NCI-H2196 treated with DMSO at 0.1 percent for 48 hours (cell line): ENCODE measurements at regions not wholly inside any gene's neighbourhood (a gene's known extent, or its start where the extent isn't known, plus 50 kb on each side); places are given as distances from the start of the nearest gene placed in this dataset.
"Not testable (repeated sequence)": the region's sequence is repeated elsewhere in the genome, so short reads cannot be mapped to it uniquely, and the experiment has no call there.

Experiments used
- DNase-seq: peaks from one replicate; lab custom pipeline; 2025; ENCODE audit not compliant: unreplicated experiment; lab: John Stamatoyannopoulos, UW

DNA sequence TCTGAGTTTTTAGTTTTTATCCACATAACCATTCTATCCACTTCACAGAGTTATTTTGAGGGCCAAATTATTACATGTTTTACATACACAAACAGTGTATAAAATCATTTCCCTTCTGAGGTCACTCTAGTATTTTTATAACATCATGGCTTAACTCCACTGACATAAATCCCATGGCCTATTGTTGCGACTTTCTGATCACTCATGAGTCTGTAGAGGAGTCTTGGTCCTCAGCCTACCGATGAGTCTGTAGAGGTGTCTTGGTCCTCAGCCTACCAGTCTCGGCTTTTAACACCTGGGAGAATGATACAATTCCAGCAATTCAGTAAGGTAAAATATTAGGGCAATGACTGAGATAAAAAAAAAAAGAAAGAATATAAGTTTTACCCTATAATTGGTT is 483.7 kb downstream of the USP25 start:
- DNase-seq = no peak

DNA sequence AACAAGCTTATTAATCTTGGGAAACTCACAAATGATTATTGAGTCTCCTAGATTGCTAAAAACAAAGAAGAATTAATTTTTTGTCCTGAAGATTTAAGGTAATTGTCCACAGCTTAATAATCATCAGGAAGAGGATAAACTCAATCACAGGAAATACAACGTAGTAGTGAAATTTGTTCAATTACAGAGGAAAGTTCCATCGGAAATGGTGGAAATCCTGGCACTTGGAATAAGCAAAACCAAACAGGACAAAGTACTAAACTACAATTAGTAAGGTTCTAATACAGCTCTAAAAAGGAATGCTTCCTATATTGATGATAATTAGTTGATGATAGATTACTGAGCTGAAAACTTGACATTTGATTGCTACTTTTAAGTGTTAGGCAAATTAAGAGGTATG is 485.4 kb downstream of the USP25 start:
- DNase-seq = no peak

DNA sequence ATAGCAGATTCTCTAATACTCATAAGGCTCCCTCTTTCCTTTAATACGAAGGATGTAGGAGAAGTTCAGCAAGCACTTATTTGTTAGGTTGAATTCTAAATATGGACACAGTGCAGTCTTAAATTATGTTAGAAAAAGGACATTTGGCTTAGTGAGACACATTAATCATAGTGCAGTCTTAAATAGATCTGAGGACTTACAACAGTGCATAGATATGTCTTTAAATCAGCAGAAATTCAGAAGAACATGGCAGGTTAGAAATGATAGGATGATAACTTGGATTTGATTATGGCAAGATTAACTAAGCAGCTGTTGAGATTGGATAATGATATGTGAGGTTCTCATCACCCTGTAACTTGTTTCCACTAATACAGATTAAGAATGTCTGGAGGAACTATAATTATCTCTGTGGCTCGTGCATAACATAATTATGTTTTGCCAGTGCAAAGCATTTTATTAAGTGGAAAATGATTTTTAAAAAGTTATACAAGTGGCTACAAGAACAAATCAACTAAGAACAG is 485.9 kb downstream of the USP25 start:
- DNase-seq = no peak

GRCh38 chr21:16216288-16216962 is 486.6 kb downstream of the USP25 start:
- DNase-seq = no peak

- DNase-seq = no peak
Measured at GRCh38 chr21:16218682-16219343, 489.0 kb downstream of the USP25 start.

- not testable (repeated sequence) for DNase-seq
Measured at GRCh38 chr21:16224756-16225155, 495.0 kb downstream of the USP25 start.

DNA sequence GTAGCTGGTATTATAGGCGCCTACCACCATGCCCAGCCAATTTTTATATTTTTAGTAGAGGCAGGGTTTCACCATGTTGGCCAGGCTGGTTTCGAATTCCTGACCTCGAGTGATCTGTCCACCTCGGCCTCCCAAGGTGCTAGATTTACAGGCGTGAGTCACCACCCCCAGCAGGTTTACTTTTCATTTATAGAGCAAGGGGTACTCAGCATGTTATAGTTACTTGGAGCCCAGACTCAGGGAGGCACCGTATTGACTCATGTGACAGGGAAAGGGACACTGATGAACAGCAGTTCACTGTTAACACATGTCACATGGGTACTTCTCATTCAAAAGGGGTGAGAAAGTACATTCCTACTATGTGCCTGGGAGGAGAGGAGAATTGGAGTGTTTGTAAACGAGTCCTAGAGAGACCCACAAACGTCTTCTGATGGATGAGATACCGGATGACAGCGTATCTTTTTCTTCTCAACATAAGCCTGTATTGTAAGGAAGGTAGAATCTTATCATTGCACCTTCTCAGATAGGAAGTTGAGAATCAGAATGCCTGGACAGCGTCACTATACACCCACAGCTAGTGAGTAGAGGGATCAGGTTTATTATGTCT is 510.0 kb downstream of the USP25 start:
- no peak for DNase-seq

DNA sequence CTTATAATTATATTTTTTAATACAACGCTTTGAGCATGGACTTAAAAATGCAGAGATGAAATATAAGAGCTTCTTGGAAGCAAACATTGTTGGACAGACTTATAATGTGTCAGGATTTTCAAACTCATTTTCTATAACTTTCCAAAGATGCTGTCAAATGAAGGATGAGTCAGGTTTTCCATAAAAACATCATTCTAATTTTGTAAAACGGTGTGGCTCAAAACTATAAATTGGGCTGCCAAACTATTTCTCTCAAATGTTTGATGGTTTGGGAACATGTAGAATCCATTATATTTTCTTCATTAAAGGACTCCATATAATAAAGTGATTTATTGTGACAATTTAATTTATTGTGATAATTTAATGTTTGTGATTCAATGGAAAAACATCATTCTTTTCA is 511.2 kb downstream of the USP25 start:
- no peak for DNase-seq

DNA sequence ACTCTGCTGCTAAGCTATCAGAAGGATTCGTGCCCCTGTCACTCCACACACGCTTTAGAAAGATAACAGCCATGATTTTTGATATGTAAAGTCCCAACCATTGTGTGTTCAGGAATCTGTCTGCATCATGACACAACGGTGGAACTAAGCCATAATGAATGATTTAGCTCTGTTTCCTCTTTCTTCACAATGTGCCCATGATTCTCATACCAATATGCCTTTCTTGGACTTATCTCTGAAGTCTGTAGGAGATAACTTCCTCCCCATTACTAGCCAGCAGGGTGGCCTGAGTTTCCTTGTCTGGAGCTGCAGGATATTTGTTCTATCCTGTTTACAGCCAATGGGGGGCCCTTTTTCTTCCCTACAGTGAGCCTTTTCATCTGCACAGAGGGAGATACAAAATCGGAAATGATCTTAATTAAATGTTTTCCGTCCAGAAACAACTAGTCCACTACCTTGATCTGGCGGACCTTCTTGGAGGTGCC is 511.7 kb downstream of the USP25 start:
- DNase-seq = no peak

GRCh38 chr21:16243396-16243795 is 513.6 kb downstream of the USP25 start:
- DNase-seq = no peak

- no peak for DNase-seq
Measured at GRCh38 chr21:16248705-16249104, 518.9 kb downstream of the USP25 start.

DNA sequence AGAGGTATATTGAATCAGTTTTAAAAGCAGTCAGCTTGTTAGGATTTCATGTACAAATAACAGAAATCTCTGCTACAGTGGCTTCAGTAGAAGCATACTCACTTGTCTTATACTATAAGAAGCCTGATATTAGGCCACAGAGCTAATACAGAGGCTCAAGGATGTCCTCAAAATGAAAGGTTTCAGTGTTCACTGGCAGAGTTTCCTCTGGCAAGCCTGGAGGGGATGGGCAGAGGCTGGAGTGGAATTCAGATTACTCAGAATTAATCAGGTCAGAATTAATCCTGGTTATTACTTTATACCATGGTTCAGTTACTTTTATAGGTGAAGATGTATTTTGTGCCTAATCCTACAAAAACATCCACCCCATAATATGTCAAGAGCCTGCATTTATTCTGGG is 520.5 kb downstream of the USP25 start:
- no peak for DNase-seq

GRCh38 chr21:16258844-16259611 is 529.2 kb downstream of the USP25 start:
- no peak for DNase-seq

DNA sequence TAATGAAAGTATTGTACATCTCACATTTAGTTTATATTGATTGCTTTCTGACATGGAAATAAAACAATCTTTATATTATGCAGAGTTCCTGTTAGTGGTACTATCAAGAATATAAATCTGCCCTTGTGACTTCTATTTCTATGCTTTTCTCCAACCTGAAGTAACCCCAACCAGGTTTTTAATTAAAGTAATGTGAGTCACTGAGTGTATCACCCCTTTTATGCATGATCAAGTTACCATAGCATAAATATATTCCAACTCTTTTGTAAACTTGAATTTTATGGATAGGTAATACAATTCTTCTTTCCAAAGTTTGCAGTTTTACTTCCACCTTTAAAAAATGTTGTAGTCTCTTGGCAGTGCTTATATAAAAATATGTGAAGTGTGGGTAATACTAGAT is 532.3 kb downstream of the USP25 start:
- no peak for DNase-seq

GRCh38 chr21:16264319-16264718 is 534.5 kb downstream of the USP25 start:
- no peak for DNase-seq

- DNase-seq = no peak
Measured at GRCh38 chr21:16269476-16269875, 539.7 kb downstream of the USP25 start.

- DNase-seq = no peak
Measured at GRCh38 chr21:16279731-16280581, 550.2 kb downstream of the USP25 start.

- no peak for DNase-seq
Measured at GRCh38 chr21:16280686-16281091, 550.9 kb downstream of the USP25 start.

DNA sequence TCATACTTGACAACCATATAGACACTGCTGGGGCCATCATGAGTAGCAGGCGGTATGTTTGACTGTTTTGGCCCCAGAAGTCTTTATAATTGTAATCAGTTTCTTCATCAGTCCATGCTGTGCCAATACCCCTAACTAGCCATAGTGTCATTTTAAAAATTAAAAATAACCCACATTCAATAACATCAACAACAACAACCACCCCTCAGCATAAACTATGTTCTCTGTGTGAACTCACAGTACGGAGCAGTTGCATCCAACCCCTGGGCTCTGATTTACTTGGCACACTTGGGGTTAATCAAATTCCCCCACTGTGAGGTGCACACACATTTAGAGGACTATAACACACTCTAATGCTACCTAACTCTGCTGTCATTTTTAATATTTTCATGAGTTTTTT is 553.7 kb downstream of the USP25 start:
- DNase-seq = no peak

GRCh38 chr21:16285605-16286126 is 555.9 kb downstream of the USP25 start:
- DNase-seq = no peak
